AG08396 (cell line): ENCODE measurements at regions not wholly inside any gene's neighbourhood (a gene's known extent, or its start where the extent isn't known, plus 50 kb on each side); places are given as distances from the start of the nearest gene placed in this dataset.

ENCODE experiments used
- DNase-seq: peaks from one replicate; pipeline ENCODE4 v3.0.0; 2012; ENCODE audit warnings: low spot score, mixed read lengths

DNA sequence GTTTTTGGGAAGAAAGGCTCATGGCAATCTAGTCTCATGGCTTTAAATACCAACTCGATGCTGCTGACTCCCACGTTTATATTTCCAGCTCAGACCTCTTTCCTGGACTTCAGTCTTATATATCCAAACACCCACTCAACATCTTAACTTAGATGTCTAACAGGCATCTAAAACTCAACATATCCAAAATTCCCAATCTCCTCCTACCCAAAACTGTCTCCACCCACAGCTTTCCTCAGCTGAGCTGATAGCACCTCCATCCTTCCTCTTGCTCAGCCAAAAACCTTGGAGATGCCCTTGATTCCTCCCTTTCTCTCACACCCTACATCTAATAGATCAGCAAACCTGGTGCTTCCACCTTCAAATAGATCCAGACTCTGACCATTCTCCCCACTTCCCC is 202.5 kb downstream of the TLE3 start:
- no peak for DNase-seq

DNA sequence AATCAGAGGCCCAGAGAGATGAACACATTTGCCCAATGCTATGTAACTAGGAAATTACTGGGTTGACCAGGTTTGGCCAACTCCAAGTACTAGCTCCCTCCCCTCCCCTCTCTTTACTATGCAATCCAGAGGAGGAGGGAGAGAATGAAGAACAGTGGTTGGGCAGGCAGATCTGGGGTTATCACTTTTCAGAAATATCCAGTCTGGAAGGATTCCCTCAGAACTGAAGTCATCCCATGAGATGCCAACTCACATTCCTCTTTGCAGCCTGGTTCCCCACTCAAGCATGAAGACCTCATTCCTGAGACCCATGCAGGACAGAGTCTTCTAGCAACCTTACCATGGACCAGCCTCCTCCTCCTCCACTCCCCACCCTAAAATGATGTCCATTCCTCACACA is 201.1 kb downstream of the TLE3 start:
- no peak for DNase-seq

- DNase-seq, result no peak
Measured at GRCh38 chr15:69897061-69897460, 200.7 kb downstream of the TLE3 start.

- DNase-seq, result no peak
Measured at GRCh38 chr15:69897471-69898237, 200.1 kb downstream of the TLE3 start.

DNA sequence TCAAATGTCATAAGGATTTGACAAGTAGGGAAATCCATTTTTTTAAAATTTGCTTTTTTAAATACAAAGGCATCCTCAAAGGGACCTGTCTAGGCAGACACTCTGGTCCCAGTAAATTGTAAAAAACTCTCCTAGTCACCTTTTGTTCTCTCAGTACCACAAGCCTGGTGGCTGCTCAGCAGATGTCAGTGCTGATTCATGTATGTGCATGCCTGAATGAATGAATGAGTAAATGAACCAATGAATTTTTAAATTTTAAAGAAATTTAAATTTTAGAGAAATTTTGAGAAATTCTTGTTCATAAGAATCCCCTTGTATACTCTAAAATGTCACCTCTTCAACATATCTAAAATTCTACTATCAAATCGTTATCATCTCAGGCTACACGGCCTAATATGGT is 199.5 kb downstream of the TLE3 start:
- DNase-seq, result no peak

DNA sequence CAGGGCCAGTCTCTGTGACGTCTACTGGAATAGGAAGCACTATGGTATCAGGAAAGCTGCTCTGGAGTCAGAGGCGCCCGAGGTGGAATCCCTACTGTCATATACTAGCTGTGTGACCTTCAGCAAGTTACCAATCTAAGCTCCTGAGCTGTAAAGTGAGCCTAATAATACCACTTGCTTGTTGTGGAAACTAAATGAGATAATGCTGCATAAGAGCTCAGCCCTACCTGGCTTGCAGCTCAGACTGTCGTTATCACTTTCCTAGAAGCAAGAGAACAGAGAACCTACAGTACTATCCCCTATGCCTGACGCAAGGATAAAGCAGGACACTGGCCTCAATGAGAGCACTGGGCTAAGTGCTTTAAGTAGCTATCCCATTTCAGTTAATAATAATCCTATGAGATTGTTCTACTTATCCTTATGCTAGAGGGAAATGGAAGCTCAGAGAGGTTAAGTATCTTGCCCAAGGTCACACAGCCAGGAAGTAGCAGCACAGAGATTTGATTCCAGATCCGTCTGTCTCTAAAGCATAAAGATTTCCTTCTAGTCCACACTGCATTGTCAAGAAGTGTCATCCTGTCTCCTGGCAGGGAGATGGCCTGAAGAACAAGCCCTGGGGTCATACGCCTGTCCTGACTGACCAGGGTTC is 195.2 kb downstream of the TLE3 start:
- no peak for DNase-seq

DNA sequence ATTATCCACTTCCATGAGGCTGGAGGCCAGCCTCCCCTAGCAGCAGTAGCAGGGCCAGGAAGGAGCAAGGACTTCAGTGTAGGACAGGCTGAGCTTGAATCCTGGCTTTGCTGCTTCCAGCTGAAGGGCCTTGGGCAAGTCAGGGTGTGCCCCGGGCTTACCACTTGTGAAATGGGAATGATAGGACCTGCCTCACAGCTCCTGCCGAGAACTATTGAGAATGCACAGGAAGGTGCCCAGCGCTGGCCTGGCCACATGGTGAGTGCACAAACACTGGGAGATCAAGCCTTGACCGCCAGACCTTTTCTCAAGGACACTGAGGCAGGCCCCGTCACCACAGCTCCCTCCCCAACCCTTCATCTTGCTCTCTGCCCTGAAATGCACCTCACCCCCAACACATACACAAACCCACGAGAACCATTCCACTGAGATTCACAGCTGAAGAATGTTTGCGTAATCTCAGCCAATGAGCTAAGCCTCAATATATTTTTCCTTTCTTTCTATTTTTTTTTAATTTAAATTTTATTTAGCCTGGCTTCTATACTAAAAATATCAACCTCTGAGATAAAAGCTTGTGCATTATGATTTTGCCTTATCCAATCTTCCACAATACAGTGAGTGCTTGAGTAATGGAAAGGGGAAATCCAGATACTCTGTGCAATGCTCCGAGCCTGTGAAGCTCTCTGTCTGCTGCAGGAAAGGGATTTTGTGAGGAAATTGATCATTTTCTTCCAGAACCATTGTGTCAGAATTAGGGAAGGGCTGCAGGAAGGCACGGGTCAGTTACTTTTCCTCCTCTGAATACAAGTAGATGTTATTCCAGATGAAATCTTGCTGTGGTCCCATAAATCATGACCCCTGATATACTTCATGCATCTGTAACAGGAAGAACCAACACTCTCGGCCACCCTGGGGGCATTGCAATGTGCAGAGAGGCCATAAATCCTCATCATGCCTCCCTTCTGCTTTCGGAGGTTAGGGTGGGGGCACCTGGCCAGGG is 193.9 kb downstream of the TLE3 start:
- DNase-seq, result peak; percentile 27

- DNase-seq, result peak; percentile 13
Measured at GRCh38 chr15:69906256-69907185, 191.2 kb downstream of the TLE3 start.

DNA sequence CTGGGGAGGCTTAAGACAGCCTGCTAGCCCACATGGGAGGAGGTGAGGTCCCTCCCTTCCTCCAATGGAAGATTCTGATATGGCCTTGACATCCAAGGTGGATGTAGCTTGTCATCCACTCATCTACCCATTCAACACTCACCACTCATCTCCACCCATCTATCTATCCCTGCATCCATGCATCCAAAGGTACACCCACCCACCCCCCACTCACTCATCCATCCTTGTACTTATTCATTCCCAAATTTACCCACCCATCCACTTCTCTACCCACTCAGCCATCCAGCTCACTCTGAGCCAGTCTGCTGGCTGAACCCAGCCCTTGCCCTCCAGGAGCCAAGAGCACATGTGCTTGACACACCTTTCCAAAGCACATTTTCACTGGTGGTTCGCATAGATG is 189.7 kb downstream of the TLE3 start:
- no peak for DNase-seq

DNA sequence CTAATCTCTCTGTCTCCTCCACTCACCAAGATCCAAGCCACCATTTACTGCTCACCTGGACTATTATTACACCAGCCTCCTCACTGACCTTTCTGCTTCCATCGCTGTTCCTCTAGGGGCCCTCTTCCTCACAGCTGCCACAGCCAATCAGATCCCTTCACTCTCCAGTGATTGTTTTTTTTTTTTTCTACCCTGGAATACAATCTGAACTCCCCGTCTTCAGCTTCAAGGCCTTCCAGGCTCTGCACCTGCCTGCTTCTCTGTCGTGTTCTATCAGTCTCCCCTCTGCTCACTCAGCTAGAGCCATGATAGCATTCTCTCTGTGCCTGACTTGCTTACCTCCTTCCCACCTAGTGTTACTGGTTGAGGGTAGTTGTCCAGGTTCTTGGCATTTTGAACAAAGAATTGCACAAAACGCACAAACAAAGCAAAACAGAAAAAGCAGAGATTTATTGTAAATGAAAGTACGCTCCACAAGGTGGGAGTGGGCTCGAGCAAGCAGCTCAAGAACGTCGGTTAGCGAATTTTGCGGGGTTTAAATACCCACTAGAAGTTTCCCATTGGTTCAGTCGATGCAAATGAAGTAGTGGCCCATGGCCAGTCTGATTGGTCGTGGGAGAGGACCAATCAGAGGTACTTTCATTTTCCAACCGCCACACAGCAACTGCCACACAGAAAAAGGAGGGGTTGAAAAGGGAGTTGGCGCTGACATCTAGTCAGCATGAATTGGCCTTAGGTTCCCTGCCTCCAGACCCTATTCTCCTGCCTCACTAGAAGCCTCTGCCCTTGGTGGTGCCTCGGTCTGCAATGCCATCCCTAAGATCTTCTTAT is 188.9 kb downstream of the TLE3 start:
- DNase-seq, result no peak

DNA sequence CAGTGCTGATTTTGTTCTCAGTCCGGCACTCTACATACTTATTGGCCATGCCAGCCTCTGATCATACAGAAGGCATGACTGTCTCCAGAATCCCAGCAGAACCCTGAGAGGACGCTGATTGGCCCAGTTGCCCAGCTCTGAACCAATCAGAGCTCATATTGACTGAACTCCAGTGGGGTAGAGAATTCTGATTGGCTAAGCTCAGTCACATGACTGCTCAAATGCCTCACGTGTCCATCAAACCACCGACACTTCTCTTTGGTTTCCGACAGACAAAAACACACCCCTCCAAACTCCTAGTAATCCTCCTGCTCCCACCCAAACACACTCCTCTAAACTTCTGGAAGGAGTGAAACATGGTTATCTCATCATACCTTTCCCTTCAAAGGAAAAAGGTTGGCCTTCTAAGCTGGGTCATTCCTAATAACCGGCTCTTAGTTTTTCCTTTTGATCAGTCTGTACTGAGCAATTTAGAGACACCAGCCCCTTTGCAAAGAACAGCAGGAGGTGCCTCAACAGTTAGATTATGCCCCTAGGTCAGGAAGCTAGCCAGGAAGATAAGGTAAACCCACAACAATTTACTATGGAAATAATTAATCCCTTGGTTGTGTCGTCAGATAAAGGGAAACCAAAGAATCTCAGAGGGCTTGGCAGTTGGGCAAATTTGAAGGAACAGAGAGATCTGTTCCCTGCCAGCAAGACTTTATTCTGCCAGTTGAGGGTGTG is 187.8 kb downstream of the TLE3 start:
- no peak for DNase-seq

GRCh38 chr15:69910514-69910913 is 187.2 kb downstream of the TLE3 start:
- DNase-seq, result no peak

- DNase-seq, result no peak
Measured at GRCh38 chr15:69912116-69912515, 185.6 kb downstream of the TLE3 start.

DNA sequence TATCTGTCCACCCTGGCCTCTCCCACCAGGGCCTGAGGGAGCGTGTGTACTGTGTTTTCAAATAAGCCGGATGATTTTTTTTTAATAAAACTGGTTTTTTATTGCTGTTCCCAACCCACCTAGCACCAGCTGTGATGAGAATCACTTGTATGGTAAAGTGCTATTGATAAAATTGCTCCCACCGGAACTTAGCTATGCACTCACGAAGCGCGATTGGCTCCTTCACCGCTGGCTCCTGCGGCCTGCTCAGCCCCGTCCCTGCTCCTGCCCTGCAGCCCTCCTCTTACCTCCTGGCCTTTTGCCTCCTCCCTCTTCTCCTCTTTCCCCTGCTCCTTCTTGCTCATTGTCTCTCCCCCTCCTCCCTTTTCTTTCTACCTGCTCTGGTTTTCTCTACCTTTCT is 183.7 kb downstream of the TLE3 start:
- no peak for DNase-seq

DNA sequence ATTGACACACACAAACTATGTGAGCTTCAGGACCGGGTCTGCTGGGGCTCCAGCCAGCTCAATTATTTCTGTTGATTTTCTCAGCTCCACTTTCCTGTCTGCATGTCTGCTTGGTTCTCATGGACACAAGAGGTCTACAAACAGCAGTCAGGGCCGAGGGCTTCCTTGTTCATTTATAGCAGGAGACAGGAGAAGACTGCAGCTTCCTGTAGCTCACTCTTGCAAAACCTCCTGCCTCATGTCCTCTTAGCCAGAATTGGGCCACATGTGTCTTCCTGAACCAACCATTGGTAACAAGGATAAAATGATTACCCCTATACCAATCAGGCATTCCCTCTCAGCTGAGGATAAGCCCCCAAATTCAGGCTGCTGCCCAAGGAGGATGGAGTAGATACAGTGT is 182.8 kb downstream of the TLE3 start:
- DNase-seq, result no peak

DNA sequence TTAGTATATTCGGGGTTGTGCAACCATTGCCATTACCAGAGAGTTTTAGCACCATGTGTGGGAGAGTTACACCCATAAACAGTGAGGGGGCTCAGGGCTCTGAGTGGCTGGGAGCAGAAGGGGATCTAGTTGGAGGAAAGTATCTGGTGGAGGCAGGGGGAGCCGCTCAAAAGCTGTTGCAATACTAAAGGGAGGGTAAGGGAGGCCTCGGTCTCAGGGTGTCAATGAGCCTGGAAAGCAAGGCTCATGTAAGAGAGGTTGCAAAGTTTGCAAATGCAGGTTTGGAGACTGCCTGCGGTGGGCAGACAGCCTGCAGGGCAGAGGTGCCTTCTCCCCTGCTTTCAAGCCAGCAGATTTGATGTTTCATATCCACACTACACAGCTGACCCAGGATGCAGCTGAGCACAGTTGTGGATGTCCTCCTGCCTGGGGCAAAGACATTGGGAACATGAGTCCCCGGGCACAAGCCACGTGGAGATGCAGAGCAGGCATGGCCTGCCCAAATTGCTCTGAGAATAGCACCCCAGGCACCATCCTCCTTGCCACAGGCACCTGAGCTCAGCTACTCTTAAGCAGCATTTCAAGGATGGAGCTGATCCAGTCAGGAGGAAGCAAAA is 181.4 kb downstream of the TLE3 start:
- no peak for DNase-seq

- no peak for DNase-seq
Measured at GRCh38 chr15:69917056-69917455, 180.7 kb downstream of the TLE3 start.

- no peak for DNase-seq
Measured at GRCh38 chr15:69919816-69920215, 177.9 kb downstream of the TLE3 start.

DNA sequence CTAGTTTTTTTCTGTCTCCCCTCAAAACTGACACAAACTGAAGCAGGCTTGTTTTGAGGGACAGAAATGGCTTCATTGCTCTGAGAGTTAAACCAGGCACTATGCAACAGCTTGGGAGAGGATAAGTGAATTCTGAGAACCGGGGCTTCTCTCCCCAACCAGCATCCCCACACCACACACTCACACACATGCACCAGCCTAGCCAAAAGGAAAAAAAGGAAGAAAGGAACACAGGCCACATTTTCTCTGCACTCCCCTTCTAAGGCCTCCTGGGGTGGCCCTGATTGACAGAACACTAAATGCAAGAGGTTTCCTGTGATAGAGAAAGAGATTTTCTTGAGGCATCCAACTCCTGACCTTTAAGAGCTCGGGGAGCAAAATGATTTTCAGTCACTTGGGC is 177.5 kb downstream of the TLE3 start:
- DNase-seq, result no peak
